ENCODE measurements at regions not wholly inside any gene's neighbourhood (a gene's known extent, or its start where the extent isn't known, plus 50 kb on each side); places are given as distances from the start of the nearest gene placed in this dataset.

DNA sequence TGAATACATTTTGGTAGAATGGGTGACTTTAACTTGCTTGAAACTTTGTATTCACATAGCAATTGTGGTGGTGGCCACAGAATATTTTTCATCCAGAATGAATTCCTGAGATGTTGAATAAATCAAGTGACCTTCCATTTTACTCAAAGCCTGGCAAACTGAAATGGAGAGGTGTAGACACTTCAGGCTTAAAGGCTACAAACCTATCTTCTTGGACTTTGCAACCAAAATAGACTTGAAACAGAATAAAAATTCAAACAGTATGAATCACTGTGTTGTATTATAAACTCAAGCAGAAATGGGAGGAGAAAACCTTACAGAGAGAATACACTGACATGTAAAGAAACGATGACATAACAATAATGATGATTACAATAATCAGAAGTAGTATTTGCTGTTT, 371.6 kb downstream of the BCKDHB start:
- DNase-seq (ENCODE audit: extremely low spot score, unreplicated experiment), result no peak
- TF ChIP-seq, protein P1, sequence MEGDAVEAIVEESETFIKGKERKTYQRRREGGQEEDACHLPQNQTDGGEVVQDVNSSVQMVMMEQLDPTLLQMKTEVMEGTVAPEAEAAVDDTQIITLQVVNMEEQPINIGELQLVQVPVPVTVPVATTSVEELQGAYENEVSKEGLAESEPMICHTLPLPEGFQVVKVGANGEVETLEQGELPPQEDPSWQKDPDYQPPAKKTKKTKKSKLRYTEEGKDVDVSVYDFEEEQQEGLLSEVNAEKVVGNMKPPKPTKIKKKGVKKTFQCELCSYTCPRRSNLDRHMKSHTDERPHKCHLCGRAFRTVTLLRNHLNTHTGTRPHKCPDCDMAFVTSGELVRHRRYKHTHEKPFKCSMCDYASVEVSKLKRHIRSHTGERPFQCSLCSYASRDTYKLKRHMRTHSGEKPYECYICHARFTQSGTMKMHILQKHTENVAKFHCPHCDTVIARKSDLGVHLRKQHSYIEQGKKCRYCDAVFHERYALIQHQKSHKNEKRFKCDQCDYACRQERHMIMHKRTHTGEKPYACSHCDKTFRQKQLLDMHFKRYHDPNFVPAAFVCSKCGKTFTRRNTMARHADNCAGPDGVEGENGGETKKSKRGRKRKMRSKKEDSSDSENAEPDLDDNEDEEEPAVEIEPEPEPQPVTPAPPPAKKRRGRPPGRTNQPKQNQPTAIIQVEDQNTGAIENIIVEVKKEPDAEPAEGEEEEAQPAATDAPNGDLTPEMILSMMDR (IDR thresholded peaks at IDR 0.05), result no peak
- Mint-ChIP-seq H3K27ac (ENCODE audit: unreplicated experiment) (no peak overlapping the region), H3K9me3 (ENCODE audit: unreplicated experiment) (peaks cover 3% of the 10 kb centered on the region), H3K4me3 (ENCODE audit: unreplicated experiment) (no peak overlapping the region), H3K27me3 (ENCODE audit: unreplicated experiment) (no peaks in the 10 kb centered on the region), H3K4me1 (ENCODE audit: unreplicated experiment) (peaks cover 24% of the 10 kb centered on the region), H3K36me3 (ENCODE audit: unreplicated experiment) (peaks cover 2% of the 10 kb centered on the region)

DNA sequence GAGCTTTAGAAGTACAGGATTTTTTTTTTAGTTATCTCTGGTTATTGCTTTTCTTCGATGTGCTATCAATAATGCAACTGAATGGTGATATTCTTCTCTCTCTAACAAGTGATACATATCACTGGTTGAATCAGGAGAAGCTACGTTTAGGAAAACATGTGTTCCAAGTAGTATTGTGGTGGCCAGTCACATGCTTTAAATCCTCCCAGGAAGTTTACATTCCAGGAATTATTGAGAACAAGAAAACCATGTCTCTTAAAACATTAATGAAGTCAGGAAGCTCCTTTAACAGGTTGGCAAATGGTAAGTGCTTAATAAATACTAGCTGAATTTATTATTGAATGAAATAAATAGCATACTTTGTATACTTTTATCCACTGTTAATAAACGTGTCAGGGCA, 371.1 kb downstream of the BCKDHB start:
- Mint-ChIP-seq H3K4me3 (ENCODE audit: unreplicated experiment) (no peak overlapping the region), H3K4me1 (ENCODE audit: unreplicated experiment) (peaks cover 24% of the 10 kb centered on the region), H3K27me3 (ENCODE audit: unreplicated experiment) (no peaks in the 10 kb centered on the region), H3K36me3 (ENCODE audit: unreplicated experiment) (peaks cover 2% of the 10 kb centered on the region), H3K27ac (ENCODE audit: unreplicated experiment) (no peak overlapping the region), H3K9me3 (ENCODE audit: unreplicated experiment) (peaks cover 5% of the 10 kb centered on the region)
- DNase-seq (ENCODE audit: extremely low spot score, unreplicated experiment), result no peak
- TF ChIP-seq, protein P1 (IDR thresholded peaks at IDR 0.05), result no peak

DNA sequence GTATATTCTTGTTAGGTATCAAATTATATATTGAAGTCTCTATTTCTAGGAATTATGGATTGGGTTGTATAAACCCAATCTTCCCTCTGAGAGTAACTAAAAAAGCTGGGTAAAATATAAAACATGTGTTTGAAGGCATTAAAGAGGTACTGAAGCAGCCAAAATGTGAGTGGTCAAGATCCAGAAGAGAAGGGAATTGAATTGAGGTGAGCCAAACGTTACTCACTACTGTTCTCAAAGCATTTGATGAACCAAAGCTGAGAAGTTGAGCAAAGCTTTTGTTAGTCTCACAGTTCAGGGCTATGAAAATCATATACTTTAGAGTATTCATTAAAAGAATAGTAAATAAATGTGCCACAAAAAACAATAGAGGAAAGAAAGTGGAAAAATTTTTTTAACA, 365.8 kb downstream of the BCKDHB start:
- Mint-ChIP-seq H3K4me3 (ENCODE audit: unreplicated experiment) (no peak overlapping the region), H3K36me3 (ENCODE audit: unreplicated experiment) (peaks cover 2% of the 10 kb centered on the region), H3K27ac (ENCODE audit: unreplicated experiment) (no peak overlapping the region), H3K27me3 (ENCODE audit: unreplicated experiment) (no peaks in the 10 kb centered on the region), H3K9me3 (ENCODE audit: unreplicated experiment) (peaks cover 5% of the 10 kb centered on the region), H3K4me1 (ENCODE audit: unreplicated experiment) (peaks cover 11% of the 10 kb centered on the region)
- TF ChIP-seq, protein P1 (IDR thresholded peaks at IDR 0.05), result no peak
- DNase-seq (ENCODE audit: extremely low spot score, unreplicated experiment), result no peak

DNA sequence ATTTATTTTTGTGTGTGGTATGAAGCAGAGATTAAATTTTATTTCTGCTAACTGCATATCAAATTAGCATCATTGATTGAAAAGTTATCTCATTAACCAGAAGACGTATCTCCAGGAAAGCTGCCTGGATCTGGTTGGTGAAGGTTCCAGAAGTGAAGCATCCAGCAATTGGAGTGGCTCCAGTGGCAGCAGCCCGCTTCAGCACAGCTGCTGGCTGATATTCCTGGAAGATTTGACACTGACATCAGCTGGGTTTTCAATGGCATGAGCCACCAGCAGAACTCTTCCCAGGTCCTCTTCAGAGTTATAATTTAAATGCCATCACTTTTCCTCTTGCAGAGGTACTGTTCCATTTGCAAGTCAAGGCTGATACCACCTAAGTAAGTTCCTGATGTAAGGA, 363.5 kb downstream of the BCKDHB start:
- no peak overlapping the region for H3K4me3 Mint-ChIP-seq (ENCODE audit: unreplicated experiment)
- no peaks in the 10 kb centered on the region for H3K27me3 Mint-ChIP-seq (ENCODE audit: unreplicated experiment)
- H3K36me3 Mint-ChIP-seq (ENCODE audit: unreplicated experiment), result no peaks in the 10 kb centered on the region
- H3K9me3 Mint-ChIP-seq (ENCODE audit: unreplicated experiment), result peaks cover 5% of the 10 kb centered on the region
- H3K27ac Mint-ChIP-seq (ENCODE audit: unreplicated experiment), result no peak overlapping the region
- no peak for DNase-seq (ENCODE audit: extremely low spot score, unreplicated experiment)
- TF ChIP-seq, protein P1 (IDR thresholded peaks at IDR 0.05), result no peak
- peaks cover 5% of the 10 kb centered on the region for H3K4me1 Mint-ChIP-seq (ENCODE audit: unreplicated experiment)

DNA sequence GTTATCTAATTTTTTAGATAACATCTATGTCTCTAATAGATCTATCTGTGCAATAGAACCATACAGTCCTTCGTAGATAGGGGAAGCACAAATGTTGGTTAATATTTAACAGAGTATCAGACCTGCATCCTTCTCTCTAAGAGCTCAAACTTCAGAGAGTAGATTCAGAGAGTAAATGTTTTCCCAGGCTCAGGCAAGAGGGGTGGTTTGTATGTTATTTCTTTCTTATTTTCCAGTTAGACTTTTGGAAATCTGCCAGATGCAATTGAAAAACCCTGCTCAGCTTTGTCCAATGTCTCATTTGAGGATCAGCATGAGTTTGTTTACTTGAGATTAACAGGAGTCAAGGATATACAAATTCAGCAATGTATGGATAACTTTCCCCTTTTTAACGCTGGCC, 361.9 kb downstream of the BCKDHB start:
- Mint-ChIP-seq H3K36me3 (ENCODE audit: unreplicated experiment) (no peaks in the 10 kb centered on the region), H3K4me3 (ENCODE audit: unreplicated experiment) (no peak overlapping the region), H3K27ac (ENCODE audit: unreplicated experiment) (no peak overlapping the region), H3K27me3 (ENCODE audit: unreplicated experiment) (no peaks in the 10 kb centered on the region), H3K9me3 (ENCODE audit: unreplicated experiment) (peaks cover 5% of the 10 kb centered on the region), H3K4me1 (ENCODE audit: unreplicated experiment) (peaks cover 5% of the 10 kb centered on the region)
- TF ChIP-seq, protein P1 (IDR thresholded peaks at IDR 0.05), result no peak
- DNase-seq (ENCODE audit: extremely low spot score, unreplicated experiment), result no peak

Measured in osteocyte (in vitro differentiated cells).